ENCODE measurements at regions not wholly inside any gene's neighbourhood (a gene's known extent, or its start where the extent isn't known, plus 50 kb on each side); places are given as distances from the start of the nearest gene placed in this dataset.
"Not testable (repeated sequence)": the region's sequence is repeated elsewhere in the genome, so short reads cannot be mapped to it uniquely, and the experiment has no call there.

GRCh38 chr6:90675107-90675506, 88.2 kb upstream of the MAP3K7 start:
- not testable (repeated sequence) for DNase-seq

DNA sequence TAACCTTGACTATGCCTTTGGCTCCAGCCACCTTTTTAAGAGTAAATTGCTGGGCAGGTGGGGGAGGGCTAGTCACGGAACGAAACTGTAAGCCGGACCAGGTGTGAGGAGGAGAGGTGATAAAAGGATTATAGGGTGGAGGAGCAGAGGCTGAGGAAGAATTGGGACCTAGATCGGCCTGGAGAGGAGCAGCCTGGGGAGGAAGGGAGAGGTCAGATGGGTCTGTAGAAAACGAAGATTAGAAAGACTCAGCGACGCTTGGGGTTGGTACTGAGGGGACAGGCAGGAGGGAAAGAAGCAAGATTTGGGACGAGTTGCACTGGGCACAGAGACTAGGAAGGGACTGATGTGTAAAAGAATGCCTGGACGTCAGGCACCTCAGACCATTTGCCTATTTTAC, 87.2 kb upstream of the MAP3K7 start:
- not testable (repeated sequence) for DNase-seq

GRCh38 chr6:90669846-90670245, 83.0 kb upstream of the MAP3K7 start:
- DNase-seq: no peak

GRCh38 chr6:90669420-90669819, 82.5 kb upstream of the MAP3K7 start:
- DNase-seq: no peak

- DNase-seq: no peak
Measured at GRCh38 chr6:90668141-90668540, 81.3 kb upstream of the MAP3K7 start.

DNA sequence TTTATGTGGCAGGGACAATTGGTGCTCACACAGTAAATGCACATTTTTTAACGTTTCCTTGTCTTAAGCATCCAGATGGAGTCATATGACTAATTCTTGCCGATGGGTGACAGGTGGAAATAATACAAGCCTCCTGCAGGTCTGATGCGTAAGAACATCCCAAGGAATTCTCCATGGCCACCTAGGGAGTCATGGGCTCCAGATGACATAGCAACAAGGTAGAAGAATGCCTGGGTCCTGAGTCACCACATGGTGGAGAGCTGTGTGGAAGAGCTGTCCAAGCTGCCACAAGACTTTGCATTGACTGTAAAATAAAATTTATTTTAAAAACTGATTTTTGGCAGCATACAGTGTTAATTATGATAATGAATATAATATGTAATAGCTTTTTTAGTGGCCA, 77.0 kb upstream of the MAP3K7 start:
- DNase-seq: no peak

DNA sequence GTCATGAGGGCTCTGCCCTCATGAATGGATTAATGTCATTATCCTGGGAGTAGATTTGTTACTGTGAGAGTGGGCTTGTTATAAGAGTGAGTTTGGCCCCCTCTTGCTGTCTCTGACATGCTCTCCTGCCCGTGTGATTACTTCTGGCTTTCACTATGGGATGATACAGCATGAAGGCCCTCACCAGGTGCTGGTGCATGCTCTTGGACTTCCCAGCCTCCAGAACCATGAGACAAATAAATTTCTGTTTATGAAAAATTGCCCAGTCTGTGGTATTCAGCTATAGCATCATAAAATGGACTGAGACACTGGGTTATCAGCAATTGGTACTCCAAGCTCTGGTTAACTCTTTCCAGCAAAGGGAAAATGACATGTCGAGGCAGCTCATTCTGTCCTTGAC, 76.2 kb upstream of the MAP3K7 start:
- DNase-seq: no peak

GRCh38 chr6:90660931-90661330, 74.1 kb upstream of the MAP3K7 start:
- no peak for DNase-seq

DNA sequence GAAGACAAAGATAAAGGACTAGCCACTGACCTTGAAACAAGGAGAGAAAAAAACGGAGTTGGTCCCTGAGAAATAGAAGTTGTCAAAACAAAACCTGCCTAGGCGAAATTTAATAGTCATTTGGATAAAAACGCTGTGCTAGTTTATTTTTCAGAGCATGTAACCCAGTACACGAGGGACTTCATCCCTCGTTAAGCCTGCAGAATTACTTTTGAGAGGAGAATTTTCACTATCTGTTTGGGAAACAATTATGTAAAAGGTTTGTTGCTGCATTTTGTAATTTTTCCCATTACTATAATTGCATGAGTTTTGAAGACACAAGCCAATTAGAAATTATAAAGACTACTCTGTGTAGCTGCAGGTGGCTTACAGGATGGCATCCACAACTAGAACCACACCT, 71.6 kb upstream of the MAP3K7 start:
- no peak for DNase-seq

GRCh38 chr6:90656325-90656724, 69.5 kb upstream of the MAP3K7 start:
- no peak for DNase-seq

DNA sequence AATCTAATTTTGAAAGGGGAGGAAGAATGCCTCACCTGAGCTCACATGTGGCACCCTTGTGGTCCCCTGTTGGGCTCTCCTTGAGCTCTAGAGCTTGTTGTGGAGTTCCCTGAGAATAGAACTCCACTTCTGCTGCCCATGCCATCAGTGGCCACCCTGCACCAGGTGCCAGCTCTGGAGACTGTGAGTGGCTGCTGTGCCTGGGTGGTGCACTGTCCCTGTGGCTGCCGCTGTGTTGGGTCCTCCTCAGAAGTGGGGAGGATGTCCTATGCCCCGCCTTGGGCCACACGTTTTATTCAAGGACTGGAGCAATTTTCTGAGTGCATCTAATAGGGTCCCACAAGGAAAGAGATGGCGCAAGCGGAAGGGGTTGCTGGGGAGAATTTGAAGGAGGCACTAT, 67.9 kb upstream of the MAP3K7 start:
- no peak for DNase-seq

GRCh38 chr6:90654166-90654565, 67.3 kb upstream of the MAP3K7 start:
- DNase-seq: no peak

- no peak for DNase-seq
Measured at GRCh38 chr6:90653750-90654149, 66.9 kb upstream of the MAP3K7 start.

DNA sequence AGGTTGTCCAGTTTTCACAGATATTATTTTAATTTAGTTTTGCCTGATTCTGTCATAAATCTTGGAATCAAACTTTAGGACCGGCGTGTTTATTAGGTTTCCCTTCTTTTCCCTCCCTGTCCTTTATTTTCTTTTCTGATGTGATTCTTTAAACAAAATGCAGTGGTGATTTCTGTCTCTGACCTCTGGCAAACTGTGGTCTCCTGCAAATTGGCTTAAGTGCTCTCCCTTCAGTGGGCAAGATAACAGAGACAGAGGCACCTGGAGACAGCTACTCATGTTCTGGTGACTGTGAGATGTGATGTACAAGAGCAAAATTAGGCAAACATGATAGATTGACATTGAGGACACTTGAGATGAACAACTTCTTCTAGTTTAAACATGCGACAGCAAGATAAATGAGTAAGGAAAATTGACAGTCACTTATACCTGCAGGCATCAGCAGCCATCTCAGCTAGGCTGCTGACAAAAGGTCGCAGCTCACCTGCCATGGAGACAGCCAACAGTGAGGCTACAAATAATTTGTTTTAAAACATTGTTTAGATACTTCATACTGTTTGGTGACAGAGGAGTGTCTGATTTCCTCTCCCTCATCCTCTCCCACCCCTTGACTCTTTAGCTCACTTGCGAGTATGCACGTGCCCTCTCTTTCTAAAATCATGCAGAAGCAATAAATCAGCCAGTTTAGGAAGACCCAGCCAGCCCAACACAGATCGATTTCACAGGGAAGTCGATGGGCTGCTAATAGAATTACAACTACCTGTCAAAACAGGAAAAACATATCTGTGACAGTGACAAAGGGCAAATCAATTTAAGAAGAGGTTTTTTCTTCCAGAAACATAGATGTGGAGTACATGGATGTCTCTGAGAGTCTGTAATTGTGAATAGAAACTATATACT, 63.4 kb upstream of the MAP3K7 start:
- DNase-seq: no peak

- no peak for DNase-seq
Measured at GRCh38 chr6:90648873-90649272, 62.0 kb upstream of the MAP3K7 start.

- DNase-seq: no peak
Measured at GRCh38 chr6:90646940-90647339, 60.1 kb upstream of the MAP3K7 start.

GRCh38 chr6:90645634-90646033, 58.8 kb upstream of the MAP3K7 start:
- no peak for DNase-seq

DNA sequence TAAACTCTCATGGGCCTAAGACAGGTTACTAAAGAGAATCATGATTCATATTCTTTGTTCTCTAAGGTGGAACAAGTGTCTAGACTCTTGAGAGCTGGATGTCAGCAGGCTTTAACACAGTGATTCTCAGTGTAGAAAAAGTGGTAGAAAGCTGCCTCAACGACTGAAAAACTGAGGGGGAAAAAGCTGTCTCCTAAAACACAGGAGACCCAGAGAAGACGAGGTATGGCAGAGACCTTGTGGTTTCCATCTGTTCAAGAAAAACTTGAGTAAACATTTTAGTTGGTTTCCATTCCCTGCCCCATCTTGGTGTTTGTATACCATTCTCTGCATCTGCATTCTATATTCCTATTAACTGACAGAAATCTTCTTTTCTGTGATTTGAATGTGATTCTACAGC, 57.6 kb upstream of the MAP3K7 start:
- DNase-seq: no peak

- DNase-seq: no peak
Measured at GRCh38 chr6:90643381-90643780, 56.5 kb upstream of the MAP3K7 start.

DNA sequence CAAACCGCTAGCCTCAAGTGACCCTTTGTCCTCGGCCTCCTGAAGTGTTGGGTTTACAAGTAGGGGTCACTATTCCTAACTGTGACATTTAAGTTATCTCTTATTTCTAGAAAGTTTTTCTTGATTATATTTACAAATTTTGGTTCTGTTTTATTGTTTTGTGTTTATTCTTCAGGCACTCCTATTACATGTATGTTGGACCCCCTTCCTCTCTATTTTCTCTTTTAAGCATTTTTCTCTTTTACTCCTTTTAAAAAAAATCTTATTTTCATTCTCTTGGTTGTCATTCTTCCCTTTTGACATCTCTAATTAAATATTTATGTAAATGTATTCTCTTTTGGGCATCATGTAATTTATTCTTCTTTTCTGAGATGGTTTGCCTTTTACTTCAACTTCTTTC, 50.4 kb upstream of the MAP3K7 start:
- no peak for DNase-seq
